OCI-LY7 (cell line): ENCODE measurements at regions not wholly inside any gene's neighbourhood (a gene's known extent, or its start where the extent isn't known, plus 50 kb on each side); places are given as distances from the start of the nearest gene placed in this dataset.

ENCODE experiments used
- CTCF ChIP-seq: fragments of 200-600 bp; sonication (generic); conservative IDR thresholded peaks from 2 replicates; pipeline ENCODE4 v1.5.1; 2014; ENCODE audit warnings: mild to moderate bottlenecking, antibody characterized with exemption, low read length, moderate library complexity, mixed read lengths
- EZH2phosphoT487 ChIP-seq: fragments of 200-600 bp; sonication (generic); IDR thresholded peaks from 2 replicates; pipeline ENCODE4 v1.6.1; 2018; ENCODE audit warnings: low read depth, borderline replicate concordance, mild to moderate bottlenecking, mixed run types, antibody characterized with exemption, low read length, moderate library complexity, mixed read lengths

GRCh38 chr22:47740109-47740805 is 977.8 kb downstream of the TBC1D22A start:
- no peak for TF ChIP-seq CTCF
- no peak for TF ChIP-seq EZH2phosphoT487
